HepG2 (cell line): ENCODE measurements at regions not wholly inside any gene's neighbourhood (a gene's known extent, or its start where the extent isn't known, plus 50 kb on each side); places are given as distances from the start of the nearest gene placed in this dataset.

Source experiments
- ATAC-seq: fragments of 200-7000 bp; cut with Tn5 transposase; 3 replicates; pipeline ENCODE4 v1.9.1; 2020; ENCODE audit warnings: mild to moderate bottlenecking, moderate library complexity
- BruUV-seq: library from RNA; stranded (reverse); fragments of 400-500 nt; replicated peaks from 2 replicates; lab custom pipeline; 2021; lab: Mats Ljungman, UMichigan
- CTCF ChIA-PET: fragments of 300-600 bp; formaldehyde crosslinking; extraction: SDS; loops from one replicate; lab custom pipeline; 2021; ENCODE audit warnings: low total read pairs, inconsistent platforms, low intra/inter-chr PET ratio; lab: Yijun Ruan, JAX
- POLR2A ChIA-PET: fragments of 350-600 bp; sonication (Branson Sonifier 250); formaldehyde crosslinking; loops from one replicate; lab custom pipeline; 2020; ENCODE audit warnings: antibody characterized with exemption, inconsistent platforms; lab: Yijun Ruan, JAX
- DNase-seq: peaks from one replicate; pipeline ENCODE4 v3.0.0-alpha.2; 2015; ENCODE audit warnings: low spot score
- FAIRE-seq: peaks from 3 replicates; lab custom pipeline; 2011; peaks lifted over from hg19 to GRCh38; lab: Jason Lieb, UNC
- H2AFZ ChIP-seq: one replicate; pipeline ENCODE4 v1.6.1; 2011; ENCODE audit warnings: low read length, inconsistent platforms
- H3K27ac ChIP-seq: fragments of 300-600 bp; 3 replicates; pipeline ENCODE4 v1.8.0; 2011; ENCODE audit warnings: mixed run types, mild to moderate bottlenecking, mixed read lengths, low read length, inconsistent platforms; ENCODE audit not compliant: insufficient read depth; ENCODE audit errors: extremely low read length
- H3K27me3 ChIP-seq, 2 experiments: fragments of 200-600 bp in 1 of 2; 2 replicates in 1 of 2; 3 replicates in 1 of 2; pipeline versions ENCODE4 v1.6.0 to v1.8.0; 2011; ENCODE audit warnings: low read length in 2 of 2, mild to moderate bottlenecking in 2 of 2, moderate library complexity in 2 of 2, inconsistent platforms in 1 of 2; ENCODE audit not compliant: insufficient read depth in 2 of 2, control insufficient read depth in 1 of 2
- H3K36me3 ChIP-seq, 2 experiments: fragments of 200-600 bp in 1 of 2; replicated peaks in 1 of 2; 2 replicates in 1 of 2; 3 replicates in 1 of 2; pipeline versions ENCODE4 v1.5.1 to v1.8.0; 2011; ENCODE audit warnings: low read length in 2 of 2, inconsistent platforms in 1 of 2; ENCODE audit not compliant: insufficient read depth in 2 of 2, control insufficient read depth in 1 of 2
- H3K4me1 ChIP-seq: 2 replicates; pipeline ENCODE4 v1.5.1; 2012; ENCODE audit warnings: low read length, inconsistent platforms; ENCODE audit not compliant: insufficient read depth
- H3K4me2 ChIP-seq: 2 replicates; pipeline ENCODE4 v1.6.0; 2011; ENCODE audit warnings: low read depth, low read length, inconsistent platforms
- H3K4me3 ChIP-seq, 3 experiments: fragments of 200-600 bp in 1 of 3; sonication (generic), shearing (Covaris generic) in 1 of 3; replicated peaks in 1 of 3; 2 replicates each; pipeline ENCODE4 v1.5.1; 2011 to 2016; ENCODE audit warnings: low read length in 3 of 3, inconsistent platforms in 2 of 3, low read depth in 2 of 3, mild to moderate bottlenecking in 2 of 3, control low read depth in 1 of 3, mixed read lengths in 1 of 3; ENCODE audit not compliant: insufficient read depth in 1 of 3
- H3K79me2 ChIP-seq: one replicate; pipeline ENCODE4 v1.6.1; 2011; ENCODE audit warnings: low read length, inconsistent platforms; ENCODE audit not compliant: insufficient read depth
- H3K9ac ChIP-seq: 2 replicates; pipeline ENCODE4 v1.6.0; 2011; ENCODE audit warnings: mild to moderate bottlenecking, low read depth, low read length, inconsistent platforms; ENCODE audit not compliant: insufficient read depth
- H3K9me3 ChIP-seq: 2 replicates; pipeline ENCODE4 v1.5.1; 2012; ENCODE audit warnings: mild to moderate bottlenecking, low read length
- H4K20me1 ChIP-seq: 2 replicates; pipeline ENCODE4 v1.6.0; 2011; ENCODE audit warnings: inconsistent platforms, mild to moderate bottlenecking, low read length, moderate library complexity; ENCODE audit not compliant: insufficient read depth
- ASH2L ChIP-seq: fragments of 300-600, 200-600 bp; sonication (generic); IDR thresholded peaks from 2 replicates; pipeline ENCODE4 v1.7.0; 2017; ENCODE audit warnings: low read depth, mild to moderate bottlenecking, moderate library complexity, mixed read lengths, low read length; ENCODE audit not compliant: insufficient read length
- ATF7 ChIP-seq, 2 experiments: fragments of 450-650 bp in 1 of 2; sonication (generic) in 1 of 2; formaldehyde crosslinking in 1 of 2; IDR thresholded peaks; 2 replicates each; pipeline versions ENCODE4 v1.4.0 to v1.6.1; 2016 to 2020; ENCODE audit warnings: antibody characterized with exemption in 1 of 2, mild to moderate bottlenecking in 1 of 2, missing genetic modification reagents in 1 of 2
- BCL6 ChIP-seq: IDR thresholded peaks from 2 replicates; pipeline ENCODE4 v1.6.1; 2016; ENCODE audit warnings: missing genetic modification reagents, missing compliant biosample characterization
- BHLHE40 ChIP-seq: IDR thresholded peaks from 2 replicates; pipeline ENCODE4 v1.6.1; 2011; ENCODE audit warnings: low read length, improper control_type of control experiment
- FOSL1 ChIP-seq: sonication (generic); formaldehyde crosslinking; IDR thresholded peaks from 2 replicates; pipeline ENCODE4 v1.9.0; 2021; ENCODE audit warnings: missing genetic modification reagents, borderline replicate concordance
- FOXC1 ChIP-seq: sonication (generic); formaldehyde crosslinking; IDR thresholded peaks from 2 replicates; pipeline ENCODE4 v1.8.0; 2022; ENCODE audit warnings: mild to moderate bottlenecking, missing genetic modification reagents, borderline replicate concordance
- FOXP1 ChIP-seq, 2 experiments: fragments of 450-650 bp in 1 of 2; IDR thresholded peaks; 2 replicates each; pipeline ENCODE4 v1.6.1; 2017 to 2018; ENCODE audit warnings: antibody characterized with exemption in 1 of 2
- ISX ChIP-seq: sonication (generic); formaldehyde crosslinking; conservative IDR thresholded peaks from 2 replicates; pipeline ENCODE4 v1.5.0; 2020; ENCODE audit warnings: missing genetic modification reagents
- NFIC ChIP-seq: IDR thresholded peaks from 2 replicates; pipeline ENCODE4 v1.6.1; 2012; ENCODE audit warnings: mild to moderate bottlenecking, low read length, inconsistent platforms
- TAF1 ChIP-seq: sonication (generic); formaldehyde crosslinking; IDR thresholded peaks from 2 replicates; pipeline ENCODE4 v1.4.0; 2020; ENCODE audit warnings: missing genetic modification reagents
- ZGPAT ChIP-seq: IDR thresholded peaks from 2 replicates; pipeline ENCODE4 v1.6.1; 2016; ENCODE audit warnings: mild to moderate bottlenecking
- ZNF101 ChIP-seq: sonication (generic); formaldehyde crosslinking; IDR thresholded peaks from 2 replicates; pipeline ENCODE4 v1.4.0; 2020; ENCODE audit warnings: mild to moderate bottlenecking, low read depth, missing genetic modification reagents, borderline replicate concordance
- ZNF556 ChIP-seq: sonication (generic); formaldehyde crosslinking; IDR thresholded peaks from 2 replicates; pipeline ENCODE4 v1.4.0; 2020; ENCODE audit warnings: mild to moderate bottlenecking, missing genetic modification reagents, borderline replicate concordance
- ZSCAN30 ChIP-seq: sonication (generic); formaldehyde crosslinking; IDR thresholded peaks from 2 replicates; pipeline ENCODE4 v1.5.0; 2020; ENCODE audit warnings: mild to moderate bottlenecking, missing genetic modification reagents
- ZSCAN31 ChIP-seq: sonication (generic); formaldehyde crosslinking; IDR thresholded peaks from 2 replicates; pipeline ENCODE4 v1.5.0; 2020; ENCODE audit warnings: low read depth, mild to moderate bottlenecking, missing genetic modification reagents
- WGBS: methylation state at CpG from one replicate; pipeline ENCODE4 v1.1.6; 2017; ENCODE audit warnings: low lambda C conversion rate; 5-methylcytosine and 5-hydroxymethylcytosine counted together
- in situ Hi-C: cut with HindIII; loops from 2 replicates; pipeline ENCODE4 v1.10.0; 2017; ENCODE audit warnings: low pct_unique_long_range_greater_than_20kb; ENCODE audit not compliant: extremely low pct_ligation_motif_present
- intact Hi-C: fragments of 100-400 bp; cut with micrococcal nuclease; formaldehyde crosslinking; loops from one replicate; pipeline ENCODE4 v1.10.0; 2022; ENCODE audit not compliant: unreplicated experiment
- TF ChIP-seq, protein P1 (sequence below): sonication (generic); formaldehyde crosslinking; IDR thresholded peaks from 2 replicates; pipeline ENCODE4 v1.4.0; 2020; ENCODE audit warnings: missing genetic modification reagents
- TF ChIP-seq, protein P2 (sequence below): sonication (generic); formaldehyde crosslinking; IDR thresholded peaks from 2 replicates; pipeline ENCODE4 v1.4.0; 2020; ENCODE audit warnings: mild to moderate bottlenecking, missing genetic modification reagents

GRCh38 chr13:80884056-80884785 lies 543.3 kb upstream of the SPRY2 start:
- no peaks in the 10 kb centered on the region for H3K4me1 ChIP-seq
- no peak overlapping the region for H3K9ac ChIP-seq
- no peaks in the 10 kb centered on the region for H3K9me3 ChIP-seq
- H3K4me3 ChIP-seq = no peak overlapping the region
- ChIA-PET CTCF (no interaction called here), POLR2A (no interaction called here)
- FAIRE-seq (no peak), ATAC-seq (no peak), DNase-seq (no peak)
- H2AFZ ChIP-seq = no peak overlapping the region
- no TSS peak for BruUV-seq
- H3K36me3 ChIP-seq = no peaks in the 10 kb centered on the region
- H3K4me2 ChIP-seq = no peak overlapping the region
- no peaks in the 10 kb centered on the region for H4K20me1 ChIP-seq
- no peaks in the 10 kb centered on the region for H3K79me2 ChIP-seq
- TF ChIP-seq ZGPAT (CRISPR knock-in tag) (no peak), BCL6 (CRISPR knock-in tag) (no peak), BHLHE40 (no peak), NFIC (no peak), ISX (CRISPR knock-in tag) (no peak), ATF7 (IDR thresholded peaks at IDR 0.05) (no peak), ATF7 (CRISPR knock-in tag; IDR thresholded peaks at IDR 0.05) (no peak), ZSCAN30 (CRISPR knock-in tag) (no peak), ZNF101 (CRISPR knock-in tag) (no peak), FOSL1 (CRISPR knock-in tag) (no peak), FOXP1 (IDR thresholded peaks at IDR 0.05) (no peak), FOXP1 (CRISPR knock-in tag; IDR thresholded peaks at IDR 0.05) (no peak), TAF1 (CRISPR knock-in tag) (no peak), ZNF556 (CRISPR knock-in tag) (no peak), FOXC1 (CRISPR knock-in tag) (no peak), ASH2L (no peak), ZSCAN31 (CRISPR knock-in tag) (no peak)
- TF ChIP-seq, protein P1, sequence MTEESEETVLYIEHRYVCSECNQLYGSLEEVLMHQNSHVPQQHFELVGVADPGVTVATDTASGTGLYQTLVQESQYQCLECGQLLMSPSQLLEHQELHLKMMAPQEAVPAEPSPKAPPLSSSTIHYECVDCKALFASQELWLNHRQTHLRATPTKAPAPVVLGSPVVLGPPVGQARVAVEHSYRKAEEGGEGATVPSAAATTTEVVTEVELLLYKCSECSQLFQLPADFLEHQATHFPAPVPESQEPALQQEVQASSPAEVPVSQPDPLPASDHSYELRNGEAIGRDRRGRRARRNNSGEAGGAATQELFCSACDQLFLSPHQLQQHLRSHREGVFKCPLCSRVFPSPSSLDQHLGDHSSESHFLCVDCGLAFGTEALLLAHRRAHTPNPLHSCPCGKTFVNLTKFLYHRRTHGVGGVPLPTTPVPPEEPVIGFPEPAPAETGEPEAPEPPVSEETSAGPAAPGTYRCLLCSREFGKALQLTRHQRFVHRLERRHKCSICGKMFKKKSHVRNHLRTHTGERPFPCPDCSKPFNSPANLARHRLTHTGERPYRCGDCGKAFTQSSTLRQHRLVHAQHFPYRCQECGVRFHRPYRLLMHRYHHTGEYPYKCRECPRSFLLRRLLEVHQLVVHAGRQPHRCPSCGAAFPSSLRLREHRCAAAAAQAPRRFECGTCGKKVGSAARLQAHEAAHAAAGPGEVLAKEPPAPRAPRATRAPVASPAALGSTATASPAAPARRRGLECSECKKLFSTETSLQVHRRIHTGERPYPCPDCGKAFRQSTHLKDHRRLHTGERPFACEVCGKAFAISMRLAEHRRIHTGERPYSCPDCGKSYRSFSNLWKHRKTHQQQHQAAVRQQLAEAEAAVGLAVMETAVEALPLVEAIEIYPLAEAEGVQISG (CRISPR knock-in tag) = no peak
- TF ChIP-seq, protein P2, sequence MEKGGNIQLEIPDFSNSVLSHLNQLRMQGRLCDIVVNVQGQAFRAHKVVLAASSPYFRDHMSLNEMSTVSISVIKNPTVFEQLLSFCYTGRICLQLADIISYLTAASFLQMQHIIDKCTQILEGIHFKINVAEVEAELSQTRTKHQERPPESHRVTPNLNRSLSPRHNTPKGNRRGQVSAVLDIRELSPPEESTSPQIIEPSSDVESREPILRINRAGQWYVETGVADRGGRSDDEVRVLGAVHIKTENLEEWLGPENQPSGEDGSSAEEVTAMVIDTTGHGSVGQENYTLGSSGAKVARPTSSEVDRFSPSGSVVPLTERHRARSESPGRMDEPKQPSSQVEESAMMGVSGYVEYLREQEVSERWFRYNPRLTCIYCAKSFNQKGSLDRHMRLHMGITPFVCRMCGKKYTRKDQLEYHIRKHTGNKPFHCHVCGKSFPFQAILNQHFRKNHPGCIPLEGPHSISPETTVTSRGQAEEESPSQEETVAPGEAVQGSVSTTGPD (CRISPR knock-in tag) = no peak
- H3K27me3 ChIP-seq = no peaks in the 10 kb centered on the region; a peak in 1 of 5 replicates
- WGBS = 0% methylated on average over 1 of the region's 1 CpG
- intact Hi-C loops = no loop called here
- H3K27ac ChIP-seq = no peak overlapping the region
- in situ Hi-C loops = no loop called here
